WERI-Rb-1 (cell line): ENCODE measurements at regions not wholly inside any gene's neighbourhood (a gene's known extent, or its start where the extent isn't known, plus 50 kb on each side); places are given as distances from the start of the nearest gene placed in this dataset.

Source experiments
- DNase-seq: peaks from one replicate; pipeline ENCODE4 v3.0.0-alpha.2; 2020
- H3K27ac ChIP-seq: fragments of 250-450 bp; sonication (Bioruptor Pico); 2 replicates; pipeline ENCODE4 v1.5.1; 2020; ENCODE audit warnings: mild to moderate bottlenecking, moderate library complexity
- H3K27me3 ChIP-seq: fragments of 250-450 bp; sonication (Bioruptor Pico); 2 replicates; pipeline ENCODE4 v1.5.1; 2021; ENCODE audit warnings: mild to moderate bottlenecking, low read depth, moderate library complexity; ENCODE audit not compliant: insufficient read depth, severe bottlenecking
- H3K36me3 ChIP-seq: fragments of 250-450 bp; sonication (Bioruptor Pico); 2 replicates; pipeline ENCODE4 v1.5.1; 2020; ENCODE audit warnings: mild to moderate bottlenecking, moderate library complexity
- H3K4me3 ChIP-seq: 2 replicates; pipeline ENCODE4 v1.5.1; 2011; ENCODE audit warnings: low read depth, mild to moderate bottlenecking, control low read depth, low read length
- H3K9me3 ChIP-seq: fragments of 250-450 bp; sonication (Bioruptor Pico); 2 replicates; pipeline ENCODE4 v1.5.1; 2021; ENCODE audit warnings: mild to moderate bottlenecking, moderate library complexity; ENCODE audit not compliant: severe bottlenecking
- TF ChIP-seq, protein P1 (sequence below): IDR thresholded peaks from 2 replicates; pipeline ENCODE4 v1.5.1; 2011; ENCODE audit warnings: low read depth, mild to moderate bottlenecking, control low read depth, inconsistent platforms, low read length

DNA sequence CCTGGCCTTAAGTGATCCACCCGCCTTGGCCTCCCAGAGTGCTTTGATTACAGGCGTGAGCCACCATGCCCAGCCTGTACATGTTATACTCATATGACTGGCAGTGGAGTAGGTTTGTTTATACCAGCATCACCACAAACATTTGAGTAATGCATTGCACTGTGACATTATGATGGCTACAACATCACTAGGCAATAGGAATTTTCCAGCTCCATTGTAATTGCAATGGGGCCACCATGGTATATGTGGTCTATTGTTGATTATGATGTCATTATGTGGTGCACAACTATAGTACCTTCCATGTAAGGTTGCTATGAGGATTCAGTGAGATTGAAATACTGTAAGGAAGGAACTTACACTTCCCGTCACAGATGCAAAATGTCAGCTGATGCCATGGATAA, 168.9 kb downstream of the COPRS start:
- H3K4me3 ChIP-seq = no peak overlapping the region
- no peak overlapping the region for H3K27ac ChIP-seq
- TF ChIP-seq, protein P1, sequence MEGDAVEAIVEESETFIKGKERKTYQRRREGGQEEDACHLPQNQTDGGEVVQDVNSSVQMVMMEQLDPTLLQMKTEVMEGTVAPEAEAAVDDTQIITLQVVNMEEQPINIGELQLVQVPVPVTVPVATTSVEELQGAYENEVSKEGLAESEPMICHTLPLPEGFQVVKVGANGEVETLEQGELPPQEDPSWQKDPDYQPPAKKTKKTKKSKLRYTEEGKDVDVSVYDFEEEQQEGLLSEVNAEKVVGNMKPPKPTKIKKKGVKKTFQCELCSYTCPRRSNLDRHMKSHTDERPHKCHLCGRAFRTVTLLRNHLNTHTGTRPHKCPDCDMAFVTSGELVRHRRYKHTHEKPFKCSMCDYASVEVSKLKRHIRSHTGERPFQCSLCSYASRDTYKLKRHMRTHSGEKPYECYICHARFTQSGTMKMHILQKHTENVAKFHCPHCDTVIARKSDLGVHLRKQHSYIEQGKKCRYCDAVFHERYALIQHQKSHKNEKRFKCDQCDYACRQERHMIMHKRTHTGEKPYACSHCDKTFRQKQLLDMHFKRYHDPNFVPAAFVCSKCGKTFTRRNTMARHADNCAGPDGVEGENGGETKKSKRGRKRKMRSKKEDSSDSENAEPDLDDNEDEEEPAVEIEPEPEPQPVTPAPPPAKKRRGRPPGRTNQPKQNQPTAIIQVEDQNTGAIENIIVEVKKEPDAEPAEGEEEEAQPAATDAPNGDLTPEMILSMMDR = no peak

DNA sequence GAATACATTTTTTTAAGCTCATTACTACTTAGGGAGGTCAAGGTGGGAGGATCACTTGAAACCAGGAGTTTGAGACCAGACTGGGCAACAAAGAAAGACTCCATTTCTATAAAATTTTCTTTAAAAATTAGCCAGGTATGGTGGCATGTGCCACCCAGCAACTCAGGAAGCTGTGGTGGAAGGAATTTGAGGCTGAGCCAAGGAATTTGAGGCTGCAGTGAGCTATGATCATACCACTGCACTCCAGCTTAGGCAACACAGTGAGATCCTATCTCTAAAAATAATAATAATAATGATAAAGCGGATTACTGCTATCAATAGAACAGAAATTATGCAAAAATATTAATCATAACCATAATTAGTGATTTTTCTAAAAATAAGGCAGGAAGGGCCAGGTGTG, 170.3 kb downstream of the COPRS start:
- no peaks in the 10 kb centered on the region for H3K36me3 ChIP-seq
- TF ChIP-seq, protein P1 = no peak
- H3K27ac ChIP-seq = no peak overlapping the region
- no peaks in the 10 kb centered on the region for H3K9me3 ChIP-seq
- no peak overlapping the region for H3K4me3 ChIP-seq
- H3K27me3 ChIP-seq = no peaks in the 10 kb centered on the region
- no peak for DNase-seq

More for the DNA sequence above, 168.9 kb downstream of the COPRS start:
- Histone ChIP-seq H3K27me3 (no peaks in the 10 kb centered on the region), H3K36me3 (no peaks in the 10 kb centered on the region), H3K9me3 (no peaks in the 10 kb centered on the region)
- no peak for DNase-seq

DNA sequence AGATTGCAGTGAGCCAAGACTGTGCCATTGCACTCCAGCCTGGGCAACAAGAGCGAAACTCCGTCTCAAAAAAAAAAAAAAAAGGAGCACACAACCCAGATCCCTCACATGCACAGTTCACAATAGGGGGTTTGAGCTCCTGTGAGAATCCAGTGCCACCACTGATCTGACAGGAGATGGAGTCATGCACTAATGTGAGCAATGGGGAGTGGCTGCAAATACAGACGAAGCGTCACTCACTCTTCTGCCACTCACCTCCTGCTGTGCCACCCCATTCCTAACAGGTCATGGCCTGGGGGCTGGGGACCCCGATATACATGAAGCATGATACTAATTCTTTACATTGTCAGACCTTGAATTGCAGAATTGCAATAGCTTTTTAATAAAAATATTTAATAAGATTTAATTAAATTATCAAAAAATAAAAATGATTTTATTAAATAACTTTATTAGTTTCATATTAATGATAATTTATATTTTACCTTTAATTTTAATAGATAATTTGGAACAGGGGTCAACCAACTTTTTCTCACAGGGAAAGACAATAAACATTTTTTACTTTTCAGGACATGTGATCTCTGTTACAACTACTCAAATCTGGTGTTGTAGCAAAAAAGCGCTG, 171.4 kb downstream of the COPRS start:
- H3K27me3 ChIP-seq = no peaks in the 10 kb centered on the region
- H3K36me3 ChIP-seq = no peaks in the 10 kb centered on the region
- no peak overlapping the region for H3K4me3 ChIP-seq
- DNase-seq = no peak
- no peaks in the 10 kb centered on the region for H3K9me3 ChIP-seq
- TF ChIP-seq, protein P1 = no peak
- no peak overlapping the region for H3K27ac ChIP-seq

DNA sequence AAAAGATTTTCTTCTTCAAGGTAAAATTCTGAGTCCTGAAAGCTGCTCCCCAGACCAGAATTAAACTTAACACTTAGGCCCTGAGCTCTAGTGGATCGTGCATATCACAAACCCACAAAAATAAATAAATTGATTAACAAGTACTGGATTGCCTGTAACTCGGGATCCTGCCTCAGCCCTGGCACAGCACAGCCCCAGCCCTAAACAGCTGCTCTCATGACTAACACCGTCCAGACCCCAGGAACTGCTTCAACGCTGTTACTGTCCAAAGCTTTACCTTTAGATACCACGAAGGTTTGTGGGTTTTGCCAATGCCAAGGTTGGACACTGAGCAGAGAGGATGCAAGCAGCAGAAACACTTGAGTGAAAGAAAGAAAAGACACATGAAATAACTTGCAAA, 172.5 kb downstream of the COPRS start:
- H3K36me3 ChIP-seq = no peaks in the 10 kb centered on the region
- no peak overlapping the region for H3K4me3 ChIP-seq
- TF ChIP-seq, protein P1 = no peak
- no peak overlapping the region for H3K27ac ChIP-seq
- H3K9me3 ChIP-seq = no peaks in the 10 kb centered on the region
- no peak for DNase-seq
- no peaks in the 10 kb centered on the region for H3K27me3 ChIP-seq

DNA sequence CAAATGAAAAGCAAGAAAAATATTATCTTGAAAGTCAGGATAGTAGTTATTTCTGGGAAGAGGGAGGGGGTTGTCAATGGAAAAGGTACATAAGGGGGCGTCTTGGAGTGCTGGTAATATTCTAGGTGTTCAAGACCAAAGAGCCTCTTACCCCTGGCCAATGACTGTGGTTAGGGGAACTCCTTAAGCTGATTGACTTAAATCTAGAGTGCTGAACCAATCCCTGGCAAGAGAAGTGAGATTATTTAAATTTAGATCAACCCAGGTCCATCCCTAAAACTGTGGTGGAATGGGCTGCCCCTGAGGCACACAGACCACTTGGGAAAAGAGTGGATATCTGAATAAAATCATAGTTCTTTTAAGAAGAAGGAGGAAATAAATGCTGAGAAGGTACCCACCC, 174.1 kb downstream of the COPRS start:
- Histone ChIP-seq H3K9me3 (no peaks in the 10 kb centered on the region), H3K36me3 (no peaks in the 10 kb centered on the region), H3K27ac (no peak overlapping the region), H3K27me3 (no peaks in the 10 kb centered on the region), H3K4me3 (no peak overlapping the region)
- TF ChIP-seq, protein P1 = no peak
- DNase-seq = no peak

DNA sequence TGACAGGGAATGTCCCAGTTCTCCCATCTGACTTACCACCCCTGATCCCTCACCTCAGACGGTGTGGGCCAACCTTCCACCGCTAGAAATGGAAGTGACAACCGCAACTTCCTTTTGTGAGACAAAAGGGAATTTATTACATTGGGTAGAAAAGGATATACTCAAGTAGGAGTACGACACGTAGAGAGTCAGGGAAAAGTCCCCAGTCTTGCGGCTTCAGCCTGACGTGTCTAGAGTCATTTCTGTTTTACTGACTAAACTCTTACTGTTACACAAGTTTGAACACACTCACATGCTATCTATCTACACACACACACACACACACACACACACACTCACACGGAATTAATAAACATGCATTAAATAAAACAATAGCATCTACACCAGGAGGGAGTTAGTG, 178.9 kb downstream of the COPRS start:
- H3K27ac ChIP-seq = no peak overlapping the region
- no peak for DNase-seq

More for the DNA sequence above, 178.9 kb downstream of the COPRS start:
- H3K9me3 ChIP-seq = no peaks in the 10 kb centered on the region
- no peak overlapping the region for H3K4me3 ChIP-seq
- H3K36me3 ChIP-seq = no peaks in the 10 kb centered on the region
- TF ChIP-seq, protein P1 = no peak
- H3K27me3 ChIP-seq = no peaks in the 10 kb centered on the region
